Colon (tissue), 2 donors: ENCODE measurements at regions not wholly inside any gene's neighbourhood (a gene's known extent, or its start where the extent isn't known, plus 50 kb on each side); places are given as distances from the start of the nearest gene placed in this dataset.
"Not testable (repeated sequence)": the region's sequence is repeated elsewhere in the genome, so short reads cannot be mapped to it uniquely, and the experiment has no call there.

Source experiments
- FAIRE-seq: peaks from 2 replicates; lab custom pipeline; 2012; peaks lifted over from hg19 to GRCh38; lab: Jason Lieb, UNC
- donor health status: control.
- donor health status: control.

DNA sequence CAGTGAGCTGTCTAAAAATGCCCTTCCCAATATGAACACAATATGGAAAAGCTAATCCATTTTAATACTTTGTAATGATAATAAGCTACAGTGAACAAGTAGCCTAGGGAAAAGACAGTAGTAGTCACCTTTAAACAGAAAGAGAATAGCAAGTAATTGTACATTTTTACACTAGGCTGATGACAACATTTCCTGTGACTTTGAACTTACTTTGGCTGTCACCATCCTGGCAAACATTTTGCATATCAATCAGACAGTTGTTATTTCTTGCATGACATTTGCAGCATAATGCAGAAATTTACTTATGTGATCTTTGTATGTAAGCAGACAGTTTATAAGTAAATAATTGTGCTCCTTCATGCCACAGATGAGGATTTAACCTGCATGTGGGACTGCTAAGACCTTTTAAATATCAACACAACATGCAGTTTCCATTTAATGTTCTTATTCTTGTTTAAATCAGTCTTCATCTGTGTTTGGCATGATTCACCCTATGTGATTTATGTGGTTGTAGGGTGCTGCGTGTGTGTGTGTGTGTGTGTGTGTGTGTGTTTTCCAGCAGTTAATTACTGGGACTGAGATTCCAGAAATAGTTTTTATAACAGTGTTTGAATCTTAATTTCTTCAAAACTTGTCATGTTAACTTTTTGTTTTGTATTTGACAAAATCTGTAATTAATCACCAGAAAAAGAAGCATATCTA is 997.1 kb upstream of the ARRDC3 start:
- FAIRE-seq: no peak

- no peak for FAIRE-seq
Measured at GRCh38 chr5:92378966-92379611, 996.0 kb upstream of the ARRDC3 start.

- FAIRE-seq: no peak
Measured at GRCh38 chr5:92374859-92375258, 991.7 kb upstream of the ARRDC3 start.

GRCh38 chr5:92372766-92373165 is 989.6 kb upstream of the ARRDC3 start:
- FAIRE-seq: no peak

DNA sequence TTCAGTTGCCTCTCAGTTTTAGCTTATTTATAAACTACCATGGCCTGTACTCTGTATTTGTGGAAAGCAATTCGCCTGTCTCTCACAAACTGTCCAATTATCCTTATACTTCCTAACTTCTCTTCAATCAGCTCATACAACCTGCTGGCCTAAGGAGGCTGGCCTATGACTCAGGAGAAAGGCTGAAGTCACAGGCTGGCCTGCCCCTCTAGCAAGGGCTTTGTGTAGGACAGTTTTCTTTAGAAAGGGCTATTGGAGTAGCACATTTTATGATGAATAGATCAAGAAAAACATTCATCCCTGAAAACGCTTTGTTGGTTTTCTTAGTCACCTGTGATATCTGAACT is 988.7 kb upstream of the ARRDC3 start:
- no peak for FAIRE-seq

- no peak for FAIRE-seq
Measured at GRCh38 chr5:92371171-92371888, 988.2 kb upstream of the ARRDC3 start.

- no peak for FAIRE-seq
Measured at GRCh38 chr5:92370032-92370431, 986.9 kb upstream of the ARRDC3 start.

DNA sequence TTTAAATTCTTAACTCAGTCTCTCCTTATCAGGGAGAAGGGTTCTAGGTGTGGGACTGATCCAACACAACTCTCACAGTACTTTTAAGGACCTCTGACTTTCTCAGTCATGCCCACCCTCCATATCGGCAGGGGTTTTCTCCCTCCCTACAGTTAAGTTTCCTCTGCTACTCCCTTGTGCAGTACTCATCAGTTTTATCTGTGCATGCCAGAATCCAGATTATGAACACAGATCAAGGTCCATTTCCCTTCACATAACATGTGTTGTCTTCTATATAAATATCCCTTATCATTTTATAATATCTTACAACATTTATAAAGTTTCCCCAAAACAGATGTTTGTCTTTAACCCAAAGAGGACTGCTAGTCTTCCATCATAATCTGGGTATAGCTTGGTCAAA is 986.5 kb upstream of the ARRDC3 start:
- no peak for FAIRE-seq

GRCh38 chr5:92364986-92365550 is 982.0 kb upstream of the ARRDC3 start:
- no peak for FAIRE-seq

DNA sequence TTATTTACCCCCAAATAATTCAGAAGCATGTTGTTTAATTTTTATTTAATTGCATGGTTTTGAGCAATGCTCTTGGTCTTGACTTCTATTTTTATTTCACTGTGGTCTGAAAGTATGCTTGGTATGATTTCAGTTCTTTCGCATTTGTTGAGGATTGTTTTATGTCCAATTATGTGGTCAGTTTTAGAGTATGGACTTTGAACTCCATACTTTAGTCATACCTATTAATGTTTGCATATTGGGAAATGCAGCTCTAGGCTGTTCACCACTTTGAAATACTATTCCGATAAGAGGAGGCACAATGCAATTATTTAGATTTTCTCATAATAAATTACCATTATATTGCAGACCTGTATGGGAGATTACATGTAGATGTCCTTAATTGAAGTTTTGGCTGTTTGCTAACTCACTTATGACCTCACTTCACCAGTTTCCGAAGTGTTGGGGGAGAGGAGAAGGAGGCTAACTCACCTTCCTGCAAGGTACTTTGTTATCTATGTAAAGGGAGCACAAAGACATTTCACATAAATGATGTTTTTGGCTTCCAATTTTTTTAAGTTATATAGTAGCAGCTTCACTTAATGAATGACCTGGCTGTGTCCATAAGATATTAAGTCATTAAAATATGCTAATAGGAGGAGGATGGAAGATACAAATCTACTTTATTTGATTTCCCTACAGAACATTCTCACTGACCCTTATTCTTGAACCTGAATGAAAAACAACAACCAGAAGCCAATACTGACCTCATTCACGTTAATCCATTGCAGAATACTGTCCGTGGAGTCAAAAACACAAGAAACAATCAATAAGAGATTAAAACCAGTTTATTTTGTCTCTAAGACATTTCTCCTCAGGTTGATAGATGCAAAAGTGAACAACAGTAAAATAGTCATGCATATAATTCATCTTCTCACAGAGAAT is 970.3 kb upstream of the ARRDC3 start:
- no peak for FAIRE-seq

GRCh38 chr5:92337772-92338234 is 954.7 kb upstream of the ARRDC3 start:
- FAIRE-seq: no peak

GRCh38 chr5:92332039-92332438 is 948.9 kb upstream of the ARRDC3 start:
- FAIRE-seq: no peak

- FAIRE-seq: no peak
Measured at GRCh38 chr5:92330365-92330764, 947.2 kb upstream of the ARRDC3 start.

DNA sequence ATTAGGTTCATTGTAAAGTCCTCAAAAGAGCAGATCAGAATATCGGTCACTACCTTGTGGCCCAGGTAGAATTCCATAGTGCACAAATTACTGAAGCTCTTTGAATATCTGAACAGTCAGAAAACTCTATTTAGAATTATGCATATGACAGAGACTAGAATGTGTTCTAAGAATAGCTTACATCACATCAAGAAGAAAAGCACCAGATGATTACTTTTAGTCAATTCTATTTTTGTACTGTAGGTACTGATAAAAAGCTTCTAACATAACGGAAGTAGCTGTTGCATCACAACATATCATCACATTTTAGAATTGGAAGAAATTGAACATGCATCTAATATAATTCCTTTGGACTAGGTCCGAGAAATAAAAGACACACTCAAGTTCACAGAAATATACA is 946.6 kb upstream of the ARRDC3 start:
- no peak for FAIRE-seq

DNA sequence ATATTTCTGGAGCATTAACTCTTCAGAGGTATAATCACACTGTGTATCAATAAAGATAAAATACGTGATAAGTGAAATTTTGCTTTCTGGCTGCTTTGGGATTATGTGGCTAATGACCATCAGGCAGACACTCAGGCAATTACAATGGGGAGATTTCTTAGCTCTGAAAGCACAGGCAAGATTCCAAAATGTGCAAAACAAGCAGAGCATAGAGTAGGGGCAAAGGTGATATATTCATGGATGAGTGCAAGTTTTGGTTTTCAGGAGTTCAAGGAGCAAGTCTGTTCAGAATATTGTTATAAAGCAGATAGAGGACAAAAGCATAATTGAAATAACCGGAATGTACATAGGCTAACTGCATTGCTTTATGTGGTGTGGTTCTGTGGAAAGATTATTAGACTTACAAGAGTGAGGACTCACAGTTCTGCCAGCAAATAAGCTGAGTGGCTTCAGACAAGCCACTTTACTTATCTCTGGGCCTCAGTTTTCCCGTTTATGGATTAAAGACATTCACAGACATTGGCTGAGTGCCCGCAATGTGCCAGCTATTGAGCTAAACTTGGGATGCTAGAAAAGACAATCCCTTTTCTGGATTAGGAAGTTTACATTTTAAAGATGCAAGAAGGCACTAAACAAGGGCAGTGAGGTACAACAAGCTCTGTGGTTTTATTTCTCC is 945.6 kb upstream of the ARRDC3 start:
- FAIRE-seq: no peak

- no peak for FAIRE-seq
Measured at GRCh38 chr5:92320446-92320845, 937.3 kb upstream of the ARRDC3 start.

DNA sequence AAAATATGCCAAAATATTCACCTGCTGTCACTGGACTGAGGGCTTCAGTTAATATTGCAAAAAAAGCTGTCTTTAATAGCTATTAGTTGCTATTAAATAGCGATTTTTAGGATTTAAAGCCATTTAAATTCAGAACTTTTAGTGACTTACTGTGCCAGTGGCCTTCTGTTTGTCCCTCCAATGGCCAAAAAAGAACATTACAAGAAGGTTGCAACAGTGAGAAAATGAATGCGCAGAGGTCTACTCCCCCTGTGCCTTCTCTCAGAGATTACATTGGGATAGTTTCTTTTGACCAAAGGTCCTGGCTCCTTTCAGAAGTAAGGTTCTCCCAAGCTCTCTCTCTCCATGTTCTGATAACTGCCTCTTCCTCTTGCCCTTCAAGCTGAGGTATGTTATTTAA is 930.3 kb upstream of the ARRDC3 start:
- no peak for FAIRE-seq

DNA sequence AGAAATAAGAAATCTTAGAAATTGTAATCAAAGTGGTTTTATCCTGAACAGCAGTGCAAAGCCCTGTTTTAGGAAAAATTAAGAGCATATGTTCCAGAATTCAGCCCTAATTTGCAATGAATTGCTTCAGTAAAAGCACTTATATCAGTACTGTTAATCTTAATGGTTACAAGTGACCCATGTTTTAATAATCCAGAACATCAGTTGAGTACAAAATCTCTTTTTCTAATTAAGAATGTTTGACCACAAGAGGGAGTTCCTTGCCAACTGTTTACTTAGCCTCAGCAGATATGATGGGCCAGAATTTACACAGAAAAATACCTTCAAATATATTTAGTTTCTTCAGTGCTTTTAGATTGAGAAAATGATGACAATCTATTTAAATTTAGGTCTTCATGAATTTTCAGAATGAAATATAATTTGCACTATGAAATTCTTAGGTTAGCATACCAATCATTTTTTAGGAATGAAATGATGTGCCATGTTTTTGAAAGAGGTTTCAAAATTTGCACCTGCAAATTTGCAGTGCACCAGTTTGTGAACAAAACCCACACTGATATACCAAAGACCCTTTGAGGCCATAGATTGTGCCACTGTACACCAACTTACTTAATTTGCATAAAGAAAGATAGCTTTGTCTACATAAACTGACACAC is 926.3 kb upstream of the ARRDC3 start:
- no peak for FAIRE-seq

DNA sequence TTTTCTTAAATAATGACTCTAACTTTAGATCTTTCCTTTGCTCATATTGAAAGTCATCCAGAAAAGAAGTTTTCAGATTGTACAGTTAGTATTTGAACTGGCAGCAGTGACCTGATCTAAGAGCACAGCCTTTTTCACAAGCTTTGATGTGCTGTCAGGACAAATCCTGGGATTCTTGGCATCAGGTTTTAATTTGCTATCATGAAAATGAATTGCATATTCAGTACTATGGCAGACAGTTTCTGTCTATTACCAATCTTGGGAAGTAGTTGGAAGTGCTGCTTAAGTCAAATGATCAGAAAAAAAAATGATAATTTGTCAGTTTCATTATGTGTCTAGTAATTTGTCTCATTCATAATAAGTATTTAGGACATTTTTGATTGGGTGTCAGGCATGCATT is 925.6 kb upstream of the ARRDC3 start:
- no peak for FAIRE-seq

DNA sequence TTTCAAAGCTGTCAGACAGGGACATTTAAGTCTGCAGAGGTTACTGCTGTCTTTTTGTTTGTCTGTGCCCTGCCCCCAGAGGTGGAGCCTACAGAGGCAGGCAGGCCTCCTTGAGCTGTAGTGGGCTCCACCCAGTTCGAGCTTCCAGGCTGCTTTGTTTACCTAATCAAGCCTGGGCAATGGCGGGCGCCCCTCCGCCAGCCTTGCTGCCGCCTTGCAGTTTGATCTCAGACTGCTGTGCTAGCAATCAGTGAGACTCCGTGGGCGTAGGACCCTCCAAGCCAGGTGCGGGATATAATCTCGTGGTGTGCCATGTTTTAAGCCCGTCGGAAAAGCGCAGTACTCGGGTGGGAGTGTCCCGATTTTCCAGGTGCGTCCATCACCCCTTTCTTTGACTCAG is 919.2 kb upstream of the ARRDC3 start:
- not testable (repeated sequence) for FAIRE-seq

DNA sequence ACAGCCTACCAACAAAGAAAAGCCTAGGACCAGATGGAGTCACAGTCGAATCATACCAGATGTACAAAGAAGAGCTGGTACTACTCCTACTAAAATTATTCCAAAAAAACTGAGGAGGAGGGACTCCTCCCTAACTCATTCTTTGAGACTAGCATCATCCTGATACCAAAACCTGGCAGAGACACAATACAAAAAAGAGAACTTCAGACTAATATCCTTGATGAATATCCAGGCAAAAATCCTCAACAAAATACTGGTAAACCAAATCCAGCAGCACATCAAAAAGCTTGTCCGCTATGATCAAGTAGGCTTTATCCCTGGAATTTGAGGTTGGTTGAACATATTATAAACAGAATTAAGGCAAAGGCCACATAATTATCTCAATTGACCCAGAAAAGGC is 900.4 kb upstream of the ARRDC3 start:
- no peak for FAIRE-seq
